H1 (cell line): ENCODE measurements at regions not wholly inside any gene's neighbourhood (a gene's known extent, or its start where the extent isn't known, plus 50 kb on each side); places are given as distances from the start of the nearest gene placed in this dataset.

ENCODE experiments used
- CTCF ChIA-PET: fragments of 300-600 bp; sonication (Branson Sonifier 250); formaldehyde crosslinking; loops from one replicate; lab custom pipeline; 2021; ENCODE audit not compliant: partially characterized antibody; lab: Charles Lee
- POLR2A ChIA-PET: fragments of 300-600 bp; sonication (Branson Sonifier 250); formaldehyde crosslinking; loops from one replicate; lab custom pipeline; 2021; ENCODE audit warnings: inconsistent platforms; ENCODE audit not compliant: partially characterized antibody; lab: Charles Lee
- DNase-seq, 2 experiments: peaks; one replicate each; pipeline versions ENCODE4 v3.0.0 to v3.0.0-alpha.2; 2010 to 2022; ENCODE audit warnings: low spot score in 2 of 2, low read depth in 1 of 2, mixed read lengths in 1 of 2
- FAIRE-seq: peaks from 2 replicates; lab custom pipeline; 2011; peaks lifted over from hg19 to GRCh38; lab: Jason Lieb, UNC
- H2AFZ ChIP-seq: 2 replicates; pipeline ENCODE4 v1.8.1; 2012; ENCODE audit warnings: low read length, inconsistent platforms
- H2AK5ac ChIP-seq: 2 replicates; pipeline ENCODE4 v1.6.1; 2013; ENCODE audit warnings: low read depth, low read length
- H2BK120ac ChIP-seq: replicated peaks from 2 replicates; pipeline ENCODE3; 2013; ENCODE audit warnings: low read depth, low read length, inconsistent platforms
- H2BK12ac ChIP-seq: 2 replicates; pipeline ENCODE4 v1.6.1; 2013; ENCODE audit warnings: low read depth, low read length
- H2BK15ac ChIP-seq: 2 replicates; pipeline ENCODE4 v1.6.1; 2013; ENCODE audit warnings: low read length
- H2BK20ac ChIP-seq: 2 replicates; pipeline ENCODE4 v1.6.1; 2013; ENCODE audit warnings: low read length
- H2BK5ac ChIP-seq: 2 replicates; pipeline ENCODE4 v1.6.1; 2013; ENCODE audit warnings: low read depth, low read length
- H3K14ac ChIP-seq: 2 replicates; pipeline ENCODE4 v1.6.1; 2013; ENCODE audit warnings: inconsistent platforms; ENCODE audit not compliant: insufficient read length
- H3K18ac ChIP-seq: 2 replicates; pipeline ENCODE4 v1.6.1; 2013; ENCODE audit warnings: low read length; ENCODE audit errors: extremely low read depth
- H3K23ac ChIP-seq: 2 replicates; pipeline ENCODE4 v1.6.1; 2013; ENCODE audit warnings: inconsistent platforms; ENCODE audit not compliant: insufficient read length
- H3K23me2 ChIP-seq: 2 replicates; pipeline ENCODE4 v1.6.1; 2013; ENCODE audit warnings: low read depth, low read length
- H3K27ac ChIP-seq: 2 replicates; pipeline ENCODE4 v1.6.1; 2011; ENCODE audit warnings: low read depth, low read length, inconsistent platforms
- H3K27me3 ChIP-seq, 4 experiments: replicated peaks in 1 of 4; 1 replicate in 1 of 4; 2 replicates in 3 of 4; pipeline versions ENCODE4 v1.6.1 to v1.8.1; 2011 to 2013; ENCODE audit warnings: low read length in 3 of 4, mild to moderate bottlenecking in 3 of 4, inconsistent platforms in 2 of 4, mixed read lengths in 2 of 4, moderate library complexity in 1 of 4; ENCODE audit not compliant: control insufficient read depth in 3 of 4, insufficient read depth in 3 of 4; ENCODE audit errors: extremely low read depth in 1 of 4
- H3K36me3 ChIP-seq, 4 experiments: 2 replicates each; pipeline versions ENCODE4 v1.6.1 to v1.8.1; 2011 to 2013; ENCODE audit warnings: mild to moderate bottlenecking in 4 of 4, low read length in 3 of 4, moderate library complexity in 2 of 4, control low read depth in 1 of 4, inconsistent platforms in 1 of 4; ENCODE audit not compliant: insufficient read depth in 4 of 4, control insufficient read depth in 2 of 4
- H3K4ac ChIP-seq: replicated peaks from 2 replicates; pipeline ENCODE3; 2013; ENCODE audit warnings: low read length, low read depth, mixed read lengths, inconsistent platforms; ENCODE audit not compliant: insufficient read length
- H3K4me1 ChIP-seq, 4 experiments: replicated peaks in 1 of 4; 1 replicate in 1 of 4; 2 replicates in 3 of 4; pipeline versions ENCODE4 v1.6.1 to v1.8.1; 2011 to 2013; ENCODE audit warnings: low read length in 3 of 4, inconsistent platforms in 2 of 4, mixed read lengths in 1 of 4; ENCODE audit not compliant: insufficient read depth in 4 of 4, control insufficient read depth in 3 of 4
- H3K4me2 ChIP-seq, 2 experiments: 2 replicates each; pipeline versions ENCODE4 v1.6.1 to v1.8.1; 2011 to 2013; ENCODE audit warnings: low read depth in 2 of 2, low read length in 2 of 2, control low read depth in 1 of 2, inconsistent platforms in 1 of 2, mild to moderate bottlenecking in 1 of 2; ENCODE audit not compliant: insufficient read depth in 1 of 2
- H3K4me3 ChIP-seq, 4 experiments: fragments of 200-600, 300-600 bp in 1 of 4; sonication (generic), shearing (Covaris generic), sonication (Bioruptor Twin) in 1 of 4; 2 replicates each; pipeline versions ENCODE4 v1.5.1 to v1.8.1; 2011 to 2016; ENCODE audit warnings: low read length in 4 of 4, low read depth in 3 of 4, control low read depth in 2 of 4, inconsistent platforms in 2 of 4, mild to moderate bottlenecking in 2 of 4, mixed read lengths in 1 of 4, moderate library complexity in 1 of 4; ENCODE audit not compliant: insufficient read depth in 2 of 4; ENCODE audit errors: extremely low read depth in 1 of 4
- H3K56ac ChIP-seq: replicated peaks from 2 replicates; pipeline ENCODE3; 2013; ENCODE audit warnings: low read depth, mild to moderate bottlenecking, mixed read lengths, low read length, inconsistent platforms; ENCODE audit not compliant: insufficient read length
- H3K79me1 ChIP-seq: 2 replicates; pipeline ENCODE4 v1.6.1; 2013; ENCODE audit warnings: low read depth, low read length, control low read depth
- H3K79me2 ChIP-seq, 2 experiments: 2 replicates each; pipeline versions ENCODE4 v1.6.1 to v1.8.1; 2012 to 2013; ENCODE audit warnings: low read length in 2 of 2, mild to moderate bottlenecking in 2 of 2, inconsistent platforms in 1 of 2; ENCODE audit not compliant: insufficient read depth in 2 of 2, control insufficient read depth in 1 of 2
- H3K9ac ChIP-seq, 4 experiments: replicated peaks in 1 of 4; 1 replicate in 1 of 4; 2 replicates in 3 of 4; pipeline versions ENCODE4 v1.6.1 to v1.8.1; 2011 to 2013; ENCODE audit warnings: low read depth in 3 of 4, low read length in 3 of 4, control low read depth in 2 of 4, mild to moderate bottlenecking in 2 of 4, moderate library complexity in 2 of 4, inconsistent platforms in 1 of 4; ENCODE audit errors: extremely low read depth in 1 of 4
- H3K9me3 ChIP-seq, 2 experiments: 2 replicates each; pipeline versions ENCODE4 v1.6.1 to v1.8.1; 2012 to 2013; ENCODE audit warnings: mild to moderate bottlenecking in 2 of 2, moderate library complexity in 2 of 2, control low read depth in 1 of 2, inconsistent platforms in 1 of 2, low read depth in 1 of 2, low read length in 1 of 2, mixed read lengths in 1 of 2; ENCODE audit not compliant: insufficient read depth in 2 of 2
- H4K20me1 ChIP-seq, 2 experiments: replicated peaks in 1 of 2; 2 replicates each; pipeline versions ENCODE3 to v1.8.1; 2011 to 2013; ENCODE audit warnings: inconsistent platforms in 2 of 2, low read length in 2 of 2, mild to moderate bottlenecking in 1 of 2; ENCODE audit not compliant: insufficient read depth in 2 of 2, control insufficient read depth in 1 of 2
- H4K5ac ChIP-seq: 2 replicates; pipeline ENCODE4 v1.6.1; 2013; ENCODE audit warnings: low read length, low read depth, mixed read lengths, inconsistent platforms; ENCODE audit not compliant: insufficient read length
- H4K8ac ChIP-seq: 2 replicates; pipeline ENCODE4 v1.8.0; 2013; ENCODE audit warnings: mild to moderate bottlenecking, moderate library complexity, low read length, inconsistent platforms; ENCODE audit not compliant: insufficient read depth; ENCODE audit errors: extremely low read depth
- H4K91ac ChIP-seq: replicated peaks from 2 replicates; pipeline ENCODE3; 2013; ENCODE audit warnings: low read length, mixed read lengths, inconsistent platforms; ENCODE audit not compliant: insufficient read length
- ASH2L ChIP-seq: fragments of 200-600, 300-600 bp; sonication (generic); IDR thresholded peaks from one replicate; pipeline ENCODE4 v1.7.1; 2017; ENCODE audit warnings: low read length
- BCL11A ChIP-seq, 2 experiments: IDR thresholded peaks; one replicate each; pipeline ENCODE4 v1.6.1; 2011; ENCODE audit warnings: low read depth in 2 of 2, low read length in 2 of 2, mild to moderate bottlenecking in 2 of 2
- CEBPB ChIP-seq: IDR thresholded peaks from 2 replicates; pipeline ENCODE4 v1.6.1; 2012; ENCODE audit warnings: low read depth, low read length
- CHD1 ChIP-seq: IDR thresholded peaks from 2 replicates; pipeline ENCODE4 v1.6.1; 2012; ENCODE audit warnings: low read depth, low read length, improper control_type of control experiment
- CTBP2 ChIP-seq: IDR thresholded peaks from 2 replicates; pipeline ENCODE4 v1.7.0; 2011; ENCODE audit warnings: borderline replicate concordance, mild to moderate bottlenecking, moderate library complexity, mixed read lengths, low read length; ENCODE audit not compliant: insufficient read depth, insufficient read length
- EGR1 ChIP-seq: IDR thresholded peaks from 2 replicates; pipeline ENCODE4 v1.6.1; 2011; ENCODE audit warnings: low read depth, low read length, borderline replicate concordance
- EZH2 ChIP-seq: fragments of 200-600 bp; sonication (generic); IDR thresholded peaks from 2 replicates; pipeline ENCODE4 v1.7.1; 2012; ENCODE audit warnings: low read depth, mild to moderate bottlenecking, moderate library complexity, low read length, inconsistent platforms; ENCODE audit not compliant: severe bottlenecking
- KDM5A ChIP-seq: fragments of 200-600 bp; IDR thresholded peaks from 2 replicates; pipeline ENCODE4 v1.7.1; 2012; ENCODE audit warnings: mild to moderate bottlenecking, low read length, inconsistent platforms, mixed read lengths
- POLR2A ChIP-seq, 2 experiments: IDR thresholded peaks; 1 replicate in 1 of 2; 2 replicates in 1 of 2; pipeline ENCODE4 v1.6.1; 2011; ENCODE audit warnings: low read depth in 2 of 2, low read length in 2 of 2, mild to moderate bottlenecking in 2 of 2; ENCODE audit errors: control extremely low read depth in 1 of 2
- SAP30 ChIP-seq: fragments of 300-600 bp; sonication (generic); IDR thresholded peaks from 2 replicates; pipeline ENCODE4 v1.7.1; 2012; ENCODE audit warnings: low read length, moderate library complexity, mild to moderate bottlenecking, inconsistent platforms; ENCODE audit not compliant: insufficient read depth, insufficient replicate concordance
- SP1 ChIP-seq: IDR thresholded peaks from 2 replicates; pipeline ENCODE4 v1.6.1; 2011; ENCODE audit warnings: low read depth, low read length
- SRF ChIP-seq: IDR thresholded peaks from 2 replicates; pipeline ENCODE4 v1.6.1; 2011; ENCODE audit warnings: mild to moderate bottlenecking, low read depth, low read length, moderate library complexity
- WGBS, 2 experiments: shearing (Covaris generic) in 1 of 2; methylation state at CpG; one replicate each; pipeline versions ENCODE4 v1.1.6 to v1.1.7; 2013 to 2015; ENCODE audit warnings: low lambda C conversion rate in 2 of 2, mixed read lengths in 2 of 2, inconsistent platforms in 1 of 2, low coverage in 1 of 2, missing lambda C conversion rate in 1 of 2; ENCODE audit not compliant: insufficient replicate concordance in 2 of 2, insufficient coverage in 1 of 2, insufficient read length in 1 of 2; ENCODE audit errors: extremely low coverage in 1 of 2, missing lambda C conversion rate in 1 of 2; 5-methylcytosine and 5-hydroxymethylcytosine counted together

- H2AK5ac ChIP-seq = no peak overlapping the region
- no peak overlapping the region for H3K4me3 ChIP-seq
- H3K4me1 ChIP-seq = peaks cover 0 to 3% (median 0%) of the 10 kb centered on the region in 4 experiments; a peak in 1 of 7 replicates
- CTCF ChIA-PET = interaction anchor here (0.7 to 2.4 kb wide), 3 partner anchors 9 to 311 kb away, joined by 3 to 5 read pairs (median 3); no protein-coding TSS in a partner anchor
- no peaks in the 10 kb centered on the region for H4K20me1 ChIP-seq
- H3K79me2 ChIP-seq = no peaks in the 10 kb centered on the region
- H3K23me2 ChIP-seq = no peaks in the 10 kb centered on the region
- no peak overlapping the region for H2BK20ac ChIP-seq
- no peak overlapping the region for H4K5ac ChIP-seq
- H3K14ac ChIP-seq = no peak overlapping the region
- H4K8ac ChIP-seq = no peak overlapping the region
- no peak overlapping the region for H3K23ac ChIP-seq
- H2BK12ac ChIP-seq = no peak overlapping the region
- no peak overlapping the region for H2BK5ac ChIP-seq
- no peak overlapping the region for H2BK120ac ChIP-seq
- TF ChIP-seq ASH2L = no peak
- no peak for TF ChIP-seq CEBPB
- no peak for TF ChIP-seq EGR1
- TF ChIP-seq EZH2 = no peak
- TF ChIP-seq CHD1 = no peak
- no peak for TF ChIP-seq SAP30
- no peak for TF ChIP-seq CTBP2
- TF ChIP-seq POLR2A (IDR thresholded peaks at IDR 0.05; ENCODE audit: control extremely low read depth in 1 of 2, low read depth in 2 of 2, low read length in 2 of 2) = no peak
- no peak for TF ChIP-seq KDM5A
- no peak for TF ChIP-seq SP1
- TF ChIP-seq BCL11A (IDR thresholded peaks at IDR 0.05; ENCODE audit: low read depth in 2 of 2, low read length in 2 of 2) = no peak
- TF ChIP-seq SRF = no peak
- TF ChIP-seq, all 59 proteins: peak for 0
- H3K79me1 ChIP-seq = no peaks in the 10 kb centered on the region
- no peak overlapping the region for H3K27ac ChIP-seq
- no peaks in the 10 kb centered on the region for H3K9me3 ChIP-seq
- H3K56ac ChIP-seq = no peak overlapping the region
- H3K4ac ChIP-seq = no peak overlapping the region
- H3K9ac ChIP-seq = no peak overlapping the region
- FAIRE-seq = no peak
- H2BK15ac ChIP-seq = no peak overlapping the region
- no peaks in the 10 kb centered on the region for H3K36me3 ChIP-seq
- no peak overlapping the region for H2AFZ ChIP-seq
- H4K91ac ChIP-seq = no peak overlapping the region
- H3K27me3 ChIP-seq = no peaks in the 10 kb centered on the region; a peak in 1 of 7 replicates
- POLR2A ChIA-PET = no interaction called here
- H3K4me2 ChIP-seq = no peak overlapping the region
- no peak overlapping the region for H3K18ac ChIP-seq
- 91% methylated on average over 19 of the region's 19 CpGs; no CpG with 5 or more reads in 1 of the 2 experiments for WGBS, 2 experiments
- DNase-seq = no peak
These were observed 149.4 kb upstream of the MKI67 start for GRCh38 chr10:128275388-128276177.
